ENCODE measurements at regions not wholly inside any gene's neighbourhood (a gene's known extent, or its start where the extent isn't known, plus 50 kb on each side); places are given as distances from the start of the nearest gene placed in this dataset.

DNA sequence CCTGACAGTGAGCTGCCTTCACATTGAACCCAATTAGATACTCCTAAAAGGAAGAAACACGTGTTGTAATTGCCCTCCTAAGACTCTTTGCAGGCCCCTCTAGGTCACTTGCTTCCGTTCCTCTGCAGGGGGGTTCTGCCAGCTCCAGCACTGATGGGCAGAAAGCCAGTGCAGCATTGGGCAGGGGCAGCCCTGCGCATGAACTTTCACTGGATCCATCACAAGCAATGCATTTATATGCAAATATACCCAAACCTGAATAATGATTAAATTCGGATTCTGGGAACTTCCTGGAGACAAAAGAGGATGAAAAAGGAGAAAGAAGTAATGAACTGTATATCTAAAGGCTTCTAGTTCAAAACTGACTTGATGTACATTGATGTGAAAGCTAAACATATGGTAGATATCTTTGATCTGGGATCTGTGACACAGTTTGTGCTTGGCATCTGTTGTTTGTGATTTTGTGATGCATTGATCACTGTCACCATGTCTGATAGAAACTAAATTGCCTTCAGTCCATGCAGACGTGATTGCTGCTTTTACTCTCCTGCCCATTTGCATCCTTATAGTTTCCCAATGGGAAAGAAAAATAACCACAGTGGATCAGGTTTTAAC is 313.4 kb downstream of the DEPDC1B start:
- no peak for TF ChIP-seq CTCF (IDR thresholded peaks at IDR 0.05; ENCODE audit: insufficient read depth, low read length, poor library complexity, severe bottlenecking)
- Histone ChIP-seq H3K36me3 (ENCODE audit: control insufficient read depth, insufficient read depth, low read length) (no peaks in the 10 kb centered on the region), H3K4me3 (ENCODE audit: low read depth, low read length) (no peak overlapping the region), H3K27me3 (ENCODE audit: control insufficient read depth, insufficient read depth, low read length) (no peaks in the 10 kb centered on the region)
- no peak for DNase-seq (ENCODE audit: low read depth)

GRCh38 chr5:60382716-60383115 is 317.2 kb downstream of the DEPDC1B start:
- no peak for DNase-seq (ENCODE audit: low read depth)
- peak; percentile 47 for TF ChIP-seq CTCF (IDR thresholded peaks at IDR 0.05; ENCODE audit: insufficient read depth, low read length, poor library complexity, severe bottlenecking)
- no peaks in the 10 kb centered on the region for H3K27me3 ChIP-seq (ENCODE audit: control insufficient read depth, insufficient read depth, low read length)
- no peaks in the 10 kb centered on the region for H3K36me3 ChIP-seq (ENCODE audit: control insufficient read depth, insufficient read depth, low read length)
- H3K4me3 ChIP-seq (ENCODE audit: low read depth, low read length): no peak overlapping the region

DNA sequence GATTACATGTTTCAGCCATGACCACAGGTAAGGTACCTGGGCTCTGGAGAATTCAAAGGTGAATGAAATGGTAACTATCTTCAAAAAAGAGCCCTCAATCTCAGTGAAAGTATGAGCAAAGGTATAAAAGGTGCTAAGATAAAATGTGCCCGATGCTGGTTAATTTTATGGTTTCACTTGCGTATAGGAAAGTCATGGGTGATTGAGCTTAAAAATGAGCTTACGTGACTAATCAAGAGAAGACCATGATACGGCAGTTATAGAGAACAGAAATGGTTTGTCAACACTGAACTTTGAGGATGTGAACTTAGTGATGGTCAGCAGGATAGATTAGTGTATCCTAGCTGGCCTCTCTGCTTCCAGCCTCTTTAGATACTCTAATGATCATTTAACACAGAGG is 320.1 kb downstream of the DEPDC1B start:
- TF ChIP-seq CTCF (IDR thresholded peaks at IDR 0.05; ENCODE audit: insufficient read depth, low read length, poor library complexity, severe bottlenecking): no peak
- H3K4me3 ChIP-seq (ENCODE audit: low read depth, low read length): no peak overlapping the region
- DNase-seq (ENCODE audit: low read depth): no peak
- no peaks in the 10 kb centered on the region for H3K27me3 ChIP-seq (ENCODE audit: control insufficient read depth, insufficient read depth, low read length)
- no peaks in the 10 kb centered on the region for H3K36me3 ChIP-seq (ENCODE audit: control insufficient read depth, insufficient read depth, low read length)

DNA sequence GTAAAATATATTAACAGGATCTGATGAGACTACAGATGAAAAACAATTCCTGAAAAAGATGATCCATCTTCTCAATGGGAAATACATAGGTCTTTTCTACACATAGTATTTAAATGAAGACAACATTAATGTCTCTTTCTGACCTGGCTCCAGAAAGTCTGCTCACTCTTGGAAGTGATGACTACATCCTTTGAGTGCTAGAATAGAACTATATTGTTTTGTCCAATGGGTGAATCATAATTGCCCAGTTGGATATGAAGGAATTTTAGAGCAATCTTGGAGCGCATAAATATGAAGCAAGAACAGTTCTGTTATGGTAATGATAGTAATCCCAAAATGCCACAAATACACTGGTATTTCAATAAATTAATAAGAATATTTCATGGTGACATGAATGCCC is 322.1 kb downstream of the DEPDC1B start:
- H3K4me3 ChIP-seq (ENCODE audit: low read depth, low read length): no peak overlapping the region
- TF ChIP-seq CTCF (IDR thresholded peaks at IDR 0.05; ENCODE audit: insufficient read depth, low read length, poor library complexity, severe bottlenecking): no peak
- H3K36me3 ChIP-seq (ENCODE audit: control insufficient read depth, insufficient read depth, low read length): no peaks in the 10 kb centered on the region

GRCh38 chr5:60376860-60377259 is 323.1 kb downstream of the DEPDC1B start:
- H3K4me3 ChIP-seq (ENCODE audit: low read depth, low read length): no peak overlapping the region
- H3K27me3 ChIP-seq (ENCODE audit: control insufficient read depth, insufficient read depth, low read length): no peaks in the 10 kb centered on the region
- DNase-seq (ENCODE audit: low read depth): no peak
- TF ChIP-seq CTCF (IDR thresholded peaks at IDR 0.05; ENCODE audit: insufficient read depth, low read length, poor library complexity, severe bottlenecking): no peak
- no peaks in the 10 kb centered on the region for H3K36me3 ChIP-seq (ENCODE audit: control insufficient read depth, insufficient read depth, low read length)

More for the DNA sequence above, 322.1 kb downstream of the DEPDC1B start:
- no peaks in the 10 kb centered on the region for H3K27me3 ChIP-seq (ENCODE audit: control insufficient read depth, insufficient read depth, low read length)
- DNase-seq (ENCODE audit: low read depth): no peak

GRCh38 chr5:60374409-60374808 is 325.6 kb downstream of the DEPDC1B start:
- TF ChIP-seq CTCF (IDR thresholded peaks at IDR 0.05; ENCODE audit: insufficient read depth, low read length, poor library complexity, severe bottlenecking): no peak
- no peak for DNase-seq (ENCODE audit: low read depth)
- Histone ChIP-seq H3K4me3 (ENCODE audit: low read depth, low read length) (no peak overlapping the region), H3K36me3 (ENCODE audit: control insufficient read depth, insufficient read depth, low read length) (no peaks in the 10 kb centered on the region), H3K27me3 (ENCODE audit: control insufficient read depth, insufficient read depth, low read length) (no peaks in the 10 kb centered on the region)

Measured in kidney epithelial cell (primary cell).